Suppressor macrophage treated with lipopolysaccharide for 4 hours (primary cell): ENCODE measurements at regions not wholly inside any gene's neighbourhood (a gene's known extent, or its start where the extent isn't known, plus 50 kb on each side); places are given as distances from the start of the nearest gene placed in this dataset.

Source experiments
- DNase-seq: peaks from one replicate; pipeline ENCODE4 v3.0.0-alpha.2; 2020

DNA sequence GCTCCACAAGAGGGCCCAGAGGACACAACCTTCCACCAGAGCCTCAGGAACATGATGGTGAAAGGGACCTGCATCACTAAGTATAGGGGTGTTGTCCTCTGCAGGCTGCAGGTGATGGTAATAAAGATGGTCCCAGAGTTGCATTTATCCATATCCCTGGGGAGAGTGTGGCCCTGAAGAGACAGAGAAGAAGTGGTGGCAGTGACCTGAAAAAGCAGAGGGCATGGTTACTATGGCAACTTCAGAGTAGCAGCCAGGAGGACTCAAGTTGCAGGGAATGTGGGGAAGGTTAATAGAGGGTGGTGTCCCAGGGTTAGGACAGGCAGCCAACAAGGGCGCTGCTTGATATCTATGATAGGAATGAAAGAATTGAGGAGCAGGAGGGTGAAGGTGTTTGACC lies 57.1 kb downstream of the HLA-A start:
- DNase-seq: no peak

- DNase-seq: no peak
These were observed 57.9 kb downstream of the HLA-A start for GRCh38 chr6:30000156-30000791.

GRCh38 chr6:30002871-30003270 lies 58.2 kb upstream of the POLR1H start:
- no peak for DNase-seq

- DNase-seq: peak; percentile 4
These were observed 55.6 kb upstream of the POLR1H start for GRCh38 chr6:30005482-30005881.

DNA sequence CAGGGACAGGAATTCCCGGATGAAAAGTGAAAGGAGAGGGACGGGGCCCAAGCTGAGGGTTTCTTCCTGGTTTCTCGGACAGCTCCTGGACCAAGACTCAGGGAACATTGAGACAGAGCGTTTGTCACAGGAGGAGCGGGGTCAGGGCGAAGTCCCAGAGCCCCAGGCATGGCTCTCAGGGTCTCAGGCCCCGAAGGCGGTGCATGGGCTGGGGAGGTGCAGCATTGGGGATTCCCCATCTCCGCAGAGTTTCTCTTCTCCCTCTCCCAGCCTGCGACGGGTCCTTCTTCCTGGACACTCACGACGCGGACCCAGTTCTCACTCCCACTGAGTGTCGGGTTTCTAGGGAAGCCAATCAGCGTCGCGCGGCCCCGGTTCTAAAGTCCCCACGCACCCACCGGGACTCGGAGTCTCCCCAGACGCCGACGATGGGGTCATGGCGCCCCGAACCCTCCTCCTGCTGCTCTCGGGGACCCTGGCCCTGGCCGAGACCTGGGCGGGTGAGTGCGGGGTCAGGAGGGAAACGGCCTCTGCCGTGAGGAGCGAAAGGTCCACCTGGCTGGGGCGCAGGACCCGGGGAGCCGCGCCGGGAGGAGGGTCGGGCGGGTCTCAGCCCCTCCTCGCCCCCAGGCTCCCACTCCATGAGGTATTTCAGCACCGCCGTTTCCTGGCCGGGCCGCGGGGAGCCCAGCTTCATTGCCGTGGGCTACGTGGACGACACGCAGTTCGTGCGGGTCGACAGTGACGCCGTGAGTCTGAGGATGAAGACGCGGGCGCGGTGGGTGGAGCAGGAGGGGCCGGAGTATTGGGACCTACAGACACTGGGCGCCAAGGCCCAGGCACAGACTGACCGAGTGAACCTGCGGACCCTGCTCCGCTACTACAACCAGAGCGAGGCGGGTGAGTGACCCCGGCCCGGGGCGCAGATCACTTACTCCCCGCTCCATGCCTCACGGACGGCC lies 54.6 kb upstream of the POLR1H start:
- DNase-seq: peak; percentile 68

DNA sequence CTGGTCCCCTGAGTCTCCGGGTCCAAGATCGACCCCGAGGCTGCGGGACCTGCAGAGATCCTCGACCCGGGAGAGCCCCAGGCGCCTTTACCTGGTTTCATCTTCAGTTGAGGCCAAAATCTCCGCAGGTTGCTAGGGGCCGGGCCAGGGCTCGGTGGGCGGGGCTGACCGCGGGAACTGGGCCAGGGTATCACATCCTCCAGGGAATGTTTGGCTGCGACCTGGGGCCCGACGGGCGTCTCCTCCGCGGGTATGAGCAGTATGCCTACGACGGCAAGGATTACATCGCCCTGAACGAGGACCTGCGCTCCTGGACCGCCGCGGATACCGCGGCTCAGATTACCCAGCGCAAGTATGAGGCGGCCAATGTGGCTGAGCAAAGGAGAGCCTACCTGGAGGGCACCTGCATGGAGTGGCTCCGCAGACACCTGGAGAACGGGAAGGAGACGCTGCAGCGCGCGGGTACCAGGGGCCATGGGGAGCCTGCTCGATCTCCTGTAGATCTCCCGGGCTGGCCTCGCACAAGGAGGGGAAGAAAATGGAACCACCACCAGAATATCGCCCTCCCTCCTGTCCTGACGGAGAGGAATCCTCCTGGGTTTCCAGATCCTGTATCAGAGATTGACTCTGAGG lies 53.8 kb upstream of the POLR1H start:
- peak; percentile 3 for DNase-seq

GRCh38 chr6:30009113-30009512 lies 52.0 kb upstream of the POLR1H start:
- DNase-seq: no peak
